Erythroblast (primary cell): ENCODE measurements at regions not wholly inside any gene's neighbourhood (a gene's known extent, or its start where the extent isn't known, plus 50 kb on each side); places are given as distances from the start of the nearest gene placed in this dataset.

Source experiments
- GATA1 ChIP-seq: IDR thresholded peaks from 2 replicates; pipeline ENCODE4 v1.6.1; 2011; ENCODE audit warnings: low read depth, mild to moderate bottlenecking, control low read depth, low read length, moderate library complexity
- POLR2A ChIP-seq: IDR thresholded peaks from 2 replicates; pipeline ENCODE4 v1.6.1; 2011; ENCODE audit warnings: mild to moderate bottlenecking, low read length

GRCh38 chr4:128440923-128441322 lies 153.3 kb upstream of the PGRMC2 start:
- TF ChIP-seq POLR2A: no peak
- TF ChIP-seq GATA1: no peak
